Calu3 (cell line): ENCODE measurements at regions not wholly inside any gene's neighbourhood (a gene's known extent, or its start where the extent isn't known, plus 50 kb on each side); places are given as distances from the start of the nearest gene placed in this dataset.
"Not testable (repeated sequence)": the region's sequence is repeated elsewhere in the genome, so short reads cannot be mapped to it uniquely, and the experiment has no call there.

Experiments
- BruUV-seq: library from RNA; stranded (reverse); fragments of 400-500 nt; replicated peaks from 2 replicates; lab custom pipeline; 2021; lab: Mats Ljungman, UMichigan
- CTCF ChIA-PET: fragments of 300-600 bp; sonication (Branson Sonifier 250); formaldehyde crosslinking; loops from one replicate; lab custom pipeline; 2022; ENCODE audit warnings: antibody characterized with exemption; lab: Charles Lee
- DNase-seq: peaks from one replicate; pipeline ENCODE4 v3.0.0; 2022
- H3K27ac Mint-ChIP-seq: one replicate; pipeline ENCODE4 v1.8.0; 2022; ENCODE audit warnings: mixed read lengths; ENCODE audit not compliant: unreplicated experiment
- H3K27me3 Mint-ChIP-seq: one replicate; pipeline ENCODE4 v1.8.0; 2022; ENCODE audit warnings: mixed read lengths; ENCODE audit not compliant: unreplicated experiment
- H3K36me3 Mint-ChIP-seq: one replicate; pipeline ENCODE4 v1.8.0; 2022; ENCODE audit warnings: mild to moderate bottlenecking, moderate library complexity, mixed read lengths; ENCODE audit not compliant: insufficient read depth, unreplicated experiment
- H3K4me1 Mint-ChIP-seq: one replicate; pipeline ENCODE4 v1.8.0; 2022; ENCODE audit warnings: mild to moderate bottlenecking, low read depth, mixed read lengths; ENCODE audit not compliant: unreplicated experiment
- H3K4me3 Mint-ChIP-seq: one replicate; pipeline ENCODE4 v1.8.0; 2022; ENCODE audit warnings: mild to moderate bottlenecking, low read depth, moderate library complexity, mixed read lengths; ENCODE audit not compliant: unreplicated experiment
- H3K9me3 Mint-ChIP-seq: one replicate; pipeline ENCODE4 v1.8.0; 2022; ENCODE audit warnings: low read depth, mixed read lengths; ENCODE audit not compliant: unreplicated experiment
- intact Hi-C: fragments of 100-400 bp; cut with micrococcal nuclease; formaldehyde crosslinking; loops from one replicate; pipeline ENCODE4 v1.10.0; 2022; ENCODE audit not compliant: unreplicated experiment
- TF ChIP-seq, protein P1 (sequence below): fragments of 200-600 bp; IDR thresholded peaks from one replicate; pipeline ENCODE4 v1.8.0; 2022; ENCODE audit warnings: antibody characterized with exemption; ENCODE audit not compliant: unreplicated experiment

DNA sequence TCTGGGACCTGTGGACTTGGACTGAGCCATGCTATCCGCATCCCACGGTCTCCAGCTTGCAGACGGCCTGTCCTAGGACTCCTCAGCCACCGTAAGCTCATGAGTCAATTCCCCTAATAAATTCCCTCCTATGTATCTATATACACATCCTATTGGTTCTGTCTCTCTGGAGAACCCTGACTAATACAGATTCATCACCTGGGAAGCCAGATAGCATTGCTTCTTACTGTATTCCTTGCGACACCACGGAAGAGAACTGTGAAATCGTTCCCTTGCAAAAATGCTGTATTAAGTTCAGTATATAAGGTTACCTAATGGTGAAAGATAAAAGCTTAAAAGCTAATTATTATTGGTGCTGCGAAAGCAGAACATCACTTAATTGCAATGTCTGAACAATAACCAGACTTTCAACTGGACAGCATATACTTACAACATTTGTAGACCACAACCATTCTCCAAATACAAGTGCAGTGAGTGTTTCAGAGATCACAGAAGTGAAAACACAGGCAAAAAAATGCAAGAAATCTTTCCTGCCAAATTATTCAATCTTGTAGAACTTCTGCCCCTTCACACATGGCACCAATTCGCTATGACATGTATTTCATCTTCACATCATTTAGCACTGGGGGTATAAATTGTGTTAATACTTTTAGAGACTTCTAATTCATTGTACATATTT lies 352.9 kb downstream of the TXNL1 start:
- H3K27me3 Mint-ChIP-seq = peaks cover 79% of the 10 kb centered on the region
- TF ChIP-seq, protein P1, sequence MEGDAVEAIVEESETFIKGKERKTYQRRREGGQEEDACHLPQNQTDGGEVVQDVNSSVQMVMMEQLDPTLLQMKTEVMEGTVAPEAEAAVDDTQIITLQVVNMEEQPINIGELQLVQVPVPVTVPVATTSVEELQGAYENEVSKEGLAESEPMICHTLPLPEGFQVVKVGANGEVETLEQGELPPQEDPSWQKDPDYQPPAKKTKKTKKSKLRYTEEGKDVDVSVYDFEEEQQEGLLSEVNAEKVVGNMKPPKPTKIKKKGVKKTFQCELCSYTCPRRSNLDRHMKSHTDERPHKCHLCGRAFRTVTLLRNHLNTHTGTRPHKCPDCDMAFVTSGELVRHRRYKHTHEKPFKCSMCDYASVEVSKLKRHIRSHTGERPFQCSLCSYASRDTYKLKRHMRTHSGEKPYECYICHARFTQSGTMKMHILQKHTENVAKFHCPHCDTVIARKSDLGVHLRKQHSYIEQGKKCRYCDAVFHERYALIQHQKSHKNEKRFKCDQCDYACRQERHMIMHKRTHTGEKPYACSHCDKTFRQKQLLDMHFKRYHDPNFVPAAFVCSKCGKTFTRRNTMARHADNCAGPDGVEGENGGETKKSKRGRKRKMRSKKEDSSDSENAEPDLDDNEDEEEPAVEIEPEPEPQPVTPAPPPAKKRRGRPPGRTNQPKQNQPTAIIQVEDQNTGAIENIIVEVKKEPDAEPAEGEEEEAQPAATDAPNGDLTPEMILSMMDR = no peak
- H3K27ac Mint-ChIP-seq = no peak overlapping the region
- H3K9me3 Mint-ChIP-seq = no peaks in the 10 kb centered on the region
- intact Hi-C loops = no loop called here
- no TSS peak for BruUV-seq
- no peaks in the 10 kb centered on the region for H3K4me1 Mint-ChIP-seq
- no peaks in the 10 kb centered on the region for H3K36me3 Mint-ChIP-seq
- CTCF ChIA-PET = no interaction called here
- no peak for DNase-seq
- H3K4me3 Mint-ChIP-seq = no peak overlapping the region

DNA sequence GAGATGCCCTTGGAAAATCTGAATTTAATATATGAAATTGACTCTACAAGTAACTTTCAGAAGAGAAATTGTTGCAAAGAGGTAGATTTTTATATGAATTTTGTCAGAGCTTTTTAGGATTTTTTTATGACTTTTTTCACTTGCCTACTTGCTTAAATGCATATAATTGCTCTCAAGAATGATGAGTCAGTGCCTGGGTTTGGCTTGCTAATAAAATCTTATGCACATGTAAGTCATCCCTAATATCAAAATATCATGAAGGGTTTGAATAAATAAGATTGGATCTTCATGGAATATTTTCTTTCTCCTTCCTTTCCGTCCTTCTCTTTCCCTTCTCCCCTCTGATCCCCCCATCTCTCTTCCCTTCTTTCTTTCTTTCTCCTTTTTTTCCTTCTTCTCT lies 354.1 kb downstream of the TXNL1 start:
- CTCF ChIA-PET = no interaction called here

DNA sequence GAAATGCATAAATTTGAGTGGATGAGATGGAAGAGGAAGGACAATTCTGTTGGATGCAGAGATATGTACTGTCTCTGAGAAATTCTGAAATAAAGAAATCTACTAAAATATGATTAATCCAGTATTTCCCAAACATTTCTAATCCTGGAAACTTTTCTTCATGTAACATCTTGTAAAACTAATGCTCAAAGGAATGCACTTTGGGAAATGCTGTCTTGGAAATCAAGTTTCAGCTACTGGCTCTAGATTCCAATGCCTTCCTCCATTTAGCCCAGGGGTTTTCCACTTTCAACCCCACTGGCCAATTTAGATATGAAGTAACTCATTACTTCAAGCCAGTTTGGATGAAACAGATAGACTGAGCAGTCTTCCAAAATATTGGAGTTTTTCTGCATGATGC lies 355.1 kb downstream of the TXNL1 start:
- intact Hi-C loops = no loop called here
- no peak for DNase-seq
- H3K27ac Mint-ChIP-seq = no peak overlapping the region
- H3K27me3 Mint-ChIP-seq = peaks cover 80% of the 10 kb centered on the region
- H3K4me1 Mint-ChIP-seq = no peaks in the 10 kb centered on the region
- H3K4me3 Mint-ChIP-seq = no peak overlapping the region
- TF ChIP-seq, protein P1 = no peak
- peaks cover 3% of the 10 kb centered on the region for H3K9me3 Mint-ChIP-seq
- CTCF ChIA-PET = no interaction called here
- BruUV-seq = no TSS peak
- H3K36me3 Mint-ChIP-seq = no peaks in the 10 kb centered on the region

More for the DNA sequence above, 354.1 kb downstream of the TXNL1 start:
- TF ChIP-seq, protein P1 = no peak
- H3K4me1 Mint-ChIP-seq = no peaks in the 10 kb centered on the region
- H3K27me3 Mint-ChIP-seq = peaks cover 80% of the 10 kb centered on the region
- no peaks in the 10 kb centered on the region for H3K36me3 Mint-ChIP-seq
- no peak overlapping the region for H3K27ac Mint-ChIP-seq
- no peak overlapping the region for H3K4me3 Mint-ChIP-seq
- intact Hi-C loops = no loop called here
- peaks cover 3% of the 10 kb centered on the region for H3K9me3 Mint-ChIP-seq
- no peak for DNase-seq
- BruUV-seq = no TSS peak

DNA sequence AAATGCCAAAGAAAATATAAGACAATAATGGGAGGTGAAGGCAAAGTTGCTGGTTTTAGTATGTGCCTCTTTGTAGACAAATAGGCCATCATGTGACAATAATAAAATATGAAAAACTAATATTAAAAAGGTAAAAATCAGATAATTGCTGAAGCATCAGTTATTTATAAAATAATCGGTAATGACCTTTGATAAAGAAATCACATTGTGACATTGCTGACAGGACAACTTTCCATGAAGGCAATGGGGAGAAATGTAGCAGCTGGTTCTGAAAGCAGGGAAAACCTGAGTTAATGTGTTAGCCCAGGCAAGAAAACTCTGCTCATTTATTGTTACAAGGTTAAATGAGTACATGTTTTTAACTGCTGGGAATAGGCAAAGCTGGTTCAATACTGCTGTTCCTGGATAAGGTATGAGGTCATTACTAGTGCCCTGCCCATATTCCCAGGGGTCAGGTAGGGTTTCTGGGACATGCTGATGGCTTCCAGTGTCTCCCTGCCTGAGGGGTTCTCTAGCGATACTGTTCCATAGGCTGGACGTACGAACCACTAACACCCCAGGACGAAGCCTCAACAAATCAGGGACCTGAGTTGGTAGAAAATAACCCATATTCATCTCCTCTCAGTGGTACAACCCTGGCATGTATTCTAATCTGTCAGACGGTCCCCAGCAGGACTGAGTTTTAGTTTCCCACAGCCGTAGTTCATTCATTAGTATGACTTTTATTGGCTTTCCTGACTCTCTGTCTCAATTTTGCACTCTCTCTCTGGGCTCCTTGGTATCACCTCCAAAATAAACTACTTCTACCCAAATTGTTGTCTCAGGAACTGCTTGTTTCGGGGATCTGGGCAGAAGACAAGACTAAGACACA lies 355.9 kb downstream of the TXNL1 start:
- DNase-seq = no peak
- BruUV-seq = no TSS peak
- Mint-ChIP-seq H3K27me3 (peaks cover 80% of the 10 kb centered on the region), H3K36me3 (no peaks in the 10 kb centered on the region), H3K27ac (no peak overlapping the region), H3K4me3 (no peak overlapping the region), H3K9me3 (peaks cover 3% of the 10 kb centered on the region), H3K4me1 (no peaks in the 10 kb centered on the region)
- TF ChIP-seq, protein P1 = no peak
- intact Hi-C loops = no loop called here
- CTCF ChIA-PET = no interaction called here

DNA sequence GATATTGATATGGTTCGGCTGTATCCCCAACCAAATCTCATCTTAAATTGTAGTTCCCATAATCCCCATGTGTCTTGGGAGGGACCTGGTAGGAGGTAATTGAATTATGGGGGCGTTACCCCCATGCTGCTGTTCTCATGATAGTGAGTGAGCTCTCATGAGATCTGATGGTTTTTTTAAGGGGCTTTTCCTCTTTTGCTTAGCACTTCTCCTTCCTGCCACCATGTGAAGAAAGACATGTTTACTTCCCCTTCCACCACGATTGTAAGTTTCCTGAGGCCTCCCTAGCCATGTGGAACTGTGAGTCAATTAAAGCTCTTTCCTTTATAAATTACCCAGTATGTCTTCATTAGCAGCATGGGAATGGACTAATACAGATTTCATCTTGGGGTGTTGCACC lies 358.6 kb downstream of the TXNL1 start:
- BruUV-seq, H3K4me3 Mint-ChIP-seq, H3K9me3 Mint-ChIP-seq, intact Hi-C loops, H3K27ac Mint-ChIP-seq, H3K4me1 Mint-ChIP-seq, H3K36me3 Mint-ChIP-seq, DNase-seq, CTCF ChIA-PET: not testable (repeated sequence)
- H3K27me3 Mint-ChIP-seq = peaks cover 70% of the 10 kb centered on the region
